Panc1 (cell line): ENCODE measurements at regions not wholly inside any gene's neighbourhood (a gene's known extent, or its start where the extent isn't known, plus 50 kb on each side); places are given as distances from the start of the nearest gene placed in this dataset.

ENCODE experiments used
- SIN3A ChIP-seq: IDR thresholded peaks from 2 replicates; pipeline ENCODE4 v1.6.1; 2012; ENCODE audit warnings: low read depth, mild to moderate bottlenecking, low read length, moderate library complexity, borderline replicate concordance; ENCODE audit not compliant: insufficient read depth
- TF ChIP-seq, protein P1 (sequence below): fragments of 450-650 bp; IDR thresholded peaks from 2 replicates; pipeline ENCODE4 v1.5.1; 2017; ENCODE audit warnings: mild to moderate bottlenecking

- TF ChIP-seq, protein P1, sequence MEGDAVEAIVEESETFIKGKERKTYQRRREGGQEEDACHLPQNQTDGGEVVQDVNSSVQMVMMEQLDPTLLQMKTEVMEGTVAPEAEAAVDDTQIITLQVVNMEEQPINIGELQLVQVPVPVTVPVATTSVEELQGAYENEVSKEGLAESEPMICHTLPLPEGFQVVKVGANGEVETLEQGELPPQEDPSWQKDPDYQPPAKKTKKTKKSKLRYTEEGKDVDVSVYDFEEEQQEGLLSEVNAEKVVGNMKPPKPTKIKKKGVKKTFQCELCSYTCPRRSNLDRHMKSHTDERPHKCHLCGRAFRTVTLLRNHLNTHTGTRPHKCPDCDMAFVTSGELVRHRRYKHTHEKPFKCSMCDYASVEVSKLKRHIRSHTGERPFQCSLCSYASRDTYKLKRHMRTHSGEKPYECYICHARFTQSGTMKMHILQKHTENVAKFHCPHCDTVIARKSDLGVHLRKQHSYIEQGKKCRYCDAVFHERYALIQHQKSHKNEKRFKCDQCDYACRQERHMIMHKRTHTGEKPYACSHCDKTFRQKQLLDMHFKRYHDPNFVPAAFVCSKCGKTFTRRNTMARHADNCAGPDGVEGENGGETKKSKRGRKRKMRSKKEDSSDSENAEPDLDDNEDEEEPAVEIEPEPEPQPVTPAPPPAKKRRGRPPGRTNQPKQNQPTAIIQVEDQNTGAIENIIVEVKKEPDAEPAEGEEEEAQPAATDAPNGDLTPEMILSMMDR = no peak
- TF ChIP-seq SIN3A = no peak
Observed at GRCh38 chr2:40719414-40719813, 267.5 kb upstream of the SLC8A1 start.
